AG09319 (cell line): ENCODE measurements at regions not wholly inside any gene's neighbourhood (a gene's known extent, or its start where the extent isn't known, plus 50 kb on each side); places are given as distances from the start of the nearest gene placed in this dataset.

Experiments used
- DNase-seq: peaks from one replicate; pipeline ENCODE4 v3.0.0-alpha.2; 2010; ENCODE audit warnings: low read depth; ENCODE audit errors: extremely low read depth
- CTCF ChIP-seq: IDR thresholded peaks from 2 replicates; pipeline ENCODE4 v1.5.1; 2011; ENCODE audit warnings: low read depth, mild to moderate bottlenecking, inconsistent platforms, low read length, moderate library complexity

- no peak for DNase-seq
- TF ChIP-seq CTCF: no peak
These were observed 187.7 kb downstream of the SATB1 start for GRCh38 chr3:18237251-18238005.

- no peak for TF ChIP-seq CTCF
- DNase-seq: no peak
These were observed 188.4 kb downstream of the SATB1 start for GRCh38 chr3:18236726-18237125.

GRCh38 chr3:18234717-18235335 is 190.3 kb downstream of the SATB1 start:
- DNase-seq: no peak
- no peak for TF ChIP-seq CTCF

GRCh38 chr3:18233987-18234716 is 191.0 kb downstream of the SATB1 start:
- no peak for DNase-seq
- TF ChIP-seq CTCF: no peak

GRCh38 chr3:18232317-18232716 is 192.8 kb downstream of the SATB1 start:
- no peak for TF ChIP-seq CTCF
- DNase-seq: no peak

- TF ChIP-seq CTCF: no peak
- no peak for DNase-seq
These were observed 197.1 kb downstream of the SATB1 start for GRCh38 chr3:18228060-18228459.

- TF ChIP-seq CTCF: no peak
- DNase-seq: no peak
These were observed 199.4 kb downstream of the SATB1 start for GRCh38 chr3:18225709-18226108.
